ENCODE measurements at regions not wholly inside any gene's neighbourhood (a gene's known extent, or its start where the extent isn't known, plus 50 kb on each side); places are given as distances from the start of the nearest gene placed in this dataset.

GRCh38 chr5:174293481-174293880 lies 248.0 kb downstream of the NSG2 start:
- Histone ChIP-seq H3K79me2 (no peaks in the 10 kb centered on the region), H3K27me3 (no peaks in the 10 kb centered on the region), H3K4me2 (no peak overlapping the region), H3K36me3 (replicated peaks; ENCODE audit: insufficient read depth, low read depth) (no peaks in the 10 kb centered on the region), H4K20me1 (ENCODE audit: insufficient read depth, poor library complexity, severe bottlenecking) (no peaks in the 10 kb centered on the region), H3K27ac (no peak overlapping the region), H2AFZ (no peak overlapping the region), H3K4me1 (ENCODE audit: insufficient read depth) (no peaks in the 10 kb centered on the region), H3K4me3 (no peak overlapping the region), H3K9me2 (replicated peaks; ENCODE audit: insufficient read depth) (no peaks in the 10 kb centered on the region), H3K9me3 (ENCODE audit: low read depth) (no peaks in the 10 kb centered on the region)
- DNase-seq (ENCODE audit: low spot score) = no peak
- TF ChIP-seq CTCF (IDR thresholded peaks at IDR 0.05; ENCODE audit: poor library complexity) (no peak), EZH2 (IDR thresholded peaks at IDR 0.05; ENCODE audit: borderline replicate concordance) (no peak), EZH2phosphoT487 (IDR thresholded peaks at IDR 0.05; ENCODE audit: low read depth, severe bottlenecking, unreplicated experiment) (no peak)
- WGBS (ENCODE audit: low lambda C conversion rate, missing lambda C conversion rate) = 62% methylated on average over 4 of the region's 4 CpGs

DNA sequence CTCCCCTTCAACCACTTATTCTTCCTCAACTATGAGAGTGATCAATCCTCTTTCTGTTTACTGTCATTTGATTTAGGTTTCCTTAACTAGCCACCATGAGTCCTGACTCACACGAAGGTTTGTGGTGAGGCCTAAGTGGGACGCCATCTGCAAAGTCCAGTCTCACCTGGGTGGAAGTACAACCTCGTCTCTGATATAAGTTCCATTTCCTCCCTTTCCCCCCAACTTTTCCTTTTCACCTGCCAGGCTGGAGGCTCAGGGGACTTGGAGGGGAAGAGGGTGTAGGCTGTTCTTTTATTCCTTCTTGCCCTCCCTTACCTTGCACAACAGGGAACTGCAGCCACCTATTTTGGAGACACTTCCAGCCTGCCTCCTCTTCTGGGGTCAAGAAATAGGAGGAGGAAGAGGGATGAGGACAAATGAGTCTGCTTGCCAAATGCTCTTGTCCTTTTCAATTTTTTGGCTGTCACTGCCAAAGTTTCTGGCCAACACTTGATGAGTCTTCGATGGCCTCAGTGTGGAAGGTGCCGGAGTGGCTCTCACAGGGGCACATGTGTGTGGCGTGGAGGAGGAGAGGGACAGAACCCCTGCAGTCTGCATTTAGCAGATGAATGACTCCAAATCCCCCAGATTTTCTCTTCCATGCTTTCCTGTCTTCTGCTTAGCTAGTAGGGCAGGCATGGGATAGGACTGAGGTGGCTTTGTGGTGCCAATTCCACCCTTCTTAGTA lies 249.6 kb downstream of the NSG2 start:
- H3K4me1 ChIP-seq (ENCODE audit: insufficient read depth) = no peaks in the 10 kb centered on the region
- TF ChIP-seq EZH2 (IDR thresholded peaks at IDR 0.05; ENCODE audit: borderline replicate concordance) (no peak), CTCF (IDR thresholded peaks at IDR 0.05; ENCODE audit: poor library complexity) (no peak), EZH2phosphoT487 (IDR thresholded peaks at IDR 0.05; ENCODE audit: low read depth, severe bottlenecking, unreplicated experiment) (no peak)
- H2AFZ ChIP-seq = no peak overlapping the region
- no peaks in the 10 kb centered on the region for H4K20me1 ChIP-seq (ENCODE audit: insufficient read depth, poor library complexity, severe bottlenecking)
- H3K9me3 ChIP-seq (ENCODE audit: low read depth) = no peaks in the 10 kb centered on the region
- H3K27me3 ChIP-seq = no peaks in the 10 kb centered on the region
- H3K79me2 ChIP-seq = no peaks in the 10 kb centered on the region
- WGBS (ENCODE audit: low lambda C conversion rate, missing lambda C conversion rate) = 71% methylated on average over 6 of the region's 6 CpGs
- no peaks in the 10 kb centered on the region for H3K9me2 ChIP-seq (replicated peaks; ENCODE audit: insufficient read depth)
- no peak overlapping the region for H3K27ac ChIP-seq
- no peak overlapping the region for H3K4me2 ChIP-seq
- DNase-seq (ENCODE audit: low spot score) = no peak
- no peaks in the 10 kb centered on the region for H3K36me3 ChIP-seq (replicated peaks; ENCODE audit: insufficient read depth, low read depth)
- no peak overlapping the region for H3K4me3 ChIP-seq

GRCh38 chr5:174295702-174296436 lies 250.4 kb downstream of the NSG2 start:
- Histone ChIP-seq H3K79me2 (no peaks in the 10 kb centered on the region), H3K36me3 (replicated peaks; ENCODE audit: insufficient read depth, low read depth) (no peaks in the 10 kb centered on the region), H3K9me3 (ENCODE audit: low read depth) (no peaks in the 10 kb centered on the region), H3K4me2 (no peak overlapping the region), H3K9me2 (replicated peaks; ENCODE audit: insufficient read depth) (no peaks in the 10 kb centered on the region), H3K4me3 (no peak overlapping the region), H3K4me1 (ENCODE audit: insufficient read depth) (no peaks in the 10 kb centered on the region), H4K20me1 (ENCODE audit: insufficient read depth, poor library complexity, severe bottlenecking) (no peaks in the 10 kb centered on the region), H2AFZ (no peak overlapping the region), H3K27ac (no peak overlapping the region), H3K27me3 (no peaks in the 10 kb centered on the region)
- WGBS (ENCODE audit: low lambda C conversion rate, missing lambda C conversion rate) = 83% methylated on average over 8 of the region's 8 CpGs
- TF ChIP-seq EZH2phosphoT487 (IDR thresholded peaks at IDR 0.05; ENCODE audit: low read depth, severe bottlenecking, unreplicated experiment) = no peak
- TF ChIP-seq CTCF (IDR thresholded peaks at IDR 0.05; ENCODE audit: poor library complexity) = no peak
- no peak for TF ChIP-seq EZH2 (IDR thresholded peaks at IDR 0.05; ENCODE audit: borderline replicate concordance)
- DNase-seq (ENCODE audit: low spot score) = no peak
